HepG2 (cell line): ENCODE measurements at regions not wholly inside any gene's neighbourhood (a gene's known extent, or its start where the extent isn't known, plus 50 kb on each side); places are given as distances from the start of the nearest gene placed in this dataset.

Experiments used
- CBX1 ChIP-seq: IDR thresholded peaks from one replicate; pipeline ENCODE4 v1.6.1; 2016; ENCODE audit warnings: antibody characterized with exemption, low read depth
- GPN1 ChIP-seq: sonication (generic); formaldehyde crosslinking; IDR thresholded peaks from 2 replicates; pipeline ENCODE4 v1.5.1; 2020; ENCODE audit warnings: missing genetic modification reagents, borderline replicate concordance
- KLF11 ChIP-seq: IDR thresholded peaks from 2 replicates; pipeline ENCODE4 v1.6.1; 2016; ENCODE audit warnings: missing compliant biosample characterization
- KLF13 ChIP-seq: sonication (generic); formaldehyde crosslinking; IDR thresholded peaks from 2 replicates; pipeline ENCODE4 v1.4.0; 2020; ENCODE audit warnings: mild to moderate bottlenecking, missing genetic modification reagents
- MTA3 ChIP-seq: sonication (generic); formaldehyde crosslinking; IDR thresholded peaks from 2 replicates; pipeline ENCODE4 v1.4.0; 2020; ENCODE audit warnings: missing genetic modification reagents
- PAF1 ChIP-seq: IDR thresholded peaks from 2 replicates; pipeline ENCODE4 v1.6.1; 2016; ENCODE audit warnings: missing genetic modification reagents, missing compliant biosample characterization
- ZMAT3 ChIP-seq: sonication (generic); formaldehyde crosslinking; conservative IDR thresholded peaks from 2 replicates; pipeline ENCODE4 v1.7.0; 2021; ENCODE audit warnings: missing genetic modification reagents
- ZNF333 ChIP-seq: sonication (generic); formaldehyde crosslinking; IDR thresholded peaks from 2 replicates; pipeline ENCODE4 v1.4.0; 2020; ENCODE audit warnings: mild to moderate bottlenecking, missing genetic modification reagents, borderline replicate concordance
- ZNF850 ChIP-seq: sonication (generic); formaldehyde crosslinking; conservative IDR thresholded peaks from 2 replicates; pipeline ENCODE4 v1.9.0; 2021; ENCODE audit warnings: mild to moderate bottlenecking, missing genetic modification reagents
- TF ChIP-seq, protein P1 (sequence below): sonication (generic); formaldehyde crosslinking; IDR thresholded peaks from 2 replicates; pipeline ENCODE4 v1.8.0; 2022; ENCODE audit warnings: mild to moderate bottlenecking, missing genetic modification reagents; ENCODE audit not compliant: insufficient replicate concordance
- TF ChIP-seq, protein P2 (sequence below): sonication (generic); formaldehyde crosslinking; IDR thresholded peaks from 2 replicates; pipeline ENCODE4 v1.4.0; 2020; ENCODE audit warnings: low read depth, mild to moderate bottlenecking, missing genetic modification reagents
- TF ChIP-seq, protein P3 (sequence below): sonication (generic); formaldehyde crosslinking; IDR thresholded peaks from 2 replicates; pipeline ENCODE4 v1.9.0; 2021; ENCODE audit warnings: missing genetic modification reagents, mild to moderate bottlenecking, borderline replicate concordance
- TF ChIP-seq, protein P4 (sequence below): sonication (generic); formaldehyde crosslinking; IDR thresholded peaks from 2 replicates; pipeline ENCODE4 v1.4.0; 2020; ENCODE audit warnings: missing genetic modification reagents, mild to moderate bottlenecking, borderline replicate concordance
- TF ChIP-seq, protein P5 (sequence below): sonication (generic); formaldehyde crosslinking; IDR thresholded peaks from 2 replicates; pipeline ENCODE4 v1.8.1; 2023; ENCODE audit warnings: mild to moderate bottlenecking, missing genetic modification reagents
- TF ChIP-seq, protein P6 (sequence below): sonication (generic); formaldehyde crosslinking; IDR thresholded peaks from 2 replicates; pipeline ENCODE4 v1.9.0; 2022; ENCODE audit warnings: low read depth, missing genetic modification reagents
- TF ChIP-seq, protein P7 (sequence below): sonication (generic); formaldehyde crosslinking; IDR thresholded peaks from 2 replicates; pipeline ENCODE4 v1.5.1; 2020; ENCODE audit warnings: mild to moderate bottlenecking, missing genetic modification reagents, borderline replicate concordance

DNA sequence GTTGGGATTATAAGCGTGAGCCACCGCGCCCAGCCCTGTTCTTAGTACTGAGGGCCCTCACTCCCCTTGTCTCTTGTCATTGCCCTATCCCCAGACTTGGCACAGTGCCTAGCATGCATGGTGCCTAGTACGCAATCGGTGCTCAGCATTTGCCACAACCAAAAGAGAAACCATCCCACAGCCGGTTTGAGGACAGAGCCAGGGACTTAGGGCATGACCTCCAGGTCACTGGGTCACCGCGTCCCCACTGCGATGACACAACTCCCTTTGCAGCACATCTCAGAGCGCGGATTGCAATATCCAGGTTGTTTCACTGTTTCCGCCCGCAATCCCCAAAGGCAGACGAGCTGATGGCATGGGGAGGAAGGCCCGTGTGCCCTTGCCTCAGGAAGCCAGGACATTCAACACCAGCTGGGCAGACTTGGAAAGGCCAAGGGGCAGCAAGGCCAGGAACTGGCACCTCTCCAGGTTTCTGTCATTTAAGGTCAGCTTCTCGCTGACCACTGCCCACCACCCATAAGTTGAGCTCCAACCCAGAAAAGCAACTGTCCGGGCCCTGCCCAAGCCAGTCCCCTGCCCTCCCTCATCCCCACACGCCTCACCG lies 274.5 kb downstream of the MRTFB start (continued):
- no peak for TF ChIP-seq ZMAT3
- no peak for TF ChIP-seq MTA3 (CRISPR knock-in tag)
- no peak for TF ChIP-seq ZNF333
- TF ChIP-seq, protein P1, sequence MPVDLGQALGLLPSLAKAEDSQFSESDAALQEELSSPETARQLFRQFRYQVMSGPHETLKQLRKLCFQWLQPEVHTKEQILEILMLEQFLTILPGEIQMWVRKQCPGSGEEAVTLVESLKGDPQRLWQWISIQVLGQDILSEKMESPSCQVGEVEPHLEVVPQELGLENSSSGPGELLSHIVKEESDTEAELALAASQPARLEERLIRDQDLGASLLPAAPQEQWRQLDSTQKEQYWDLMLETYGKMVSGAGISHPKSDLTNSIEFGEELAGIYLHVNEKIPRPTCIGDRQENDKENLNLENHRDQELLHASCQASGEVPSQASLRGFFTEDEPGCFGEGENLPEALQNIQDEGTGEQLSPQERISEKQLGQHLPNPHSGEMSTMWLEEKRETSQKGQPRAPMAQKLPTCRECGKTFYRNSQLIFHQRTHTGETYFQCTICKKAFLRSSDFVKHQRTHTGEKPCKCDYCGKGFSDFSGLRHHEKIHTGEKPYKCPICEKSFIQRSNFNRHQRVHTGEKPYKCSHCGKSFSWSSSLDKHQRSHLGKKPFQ (CRISPR knock-in tag): no peak
- TF ChIP-seq, protein P2, sequence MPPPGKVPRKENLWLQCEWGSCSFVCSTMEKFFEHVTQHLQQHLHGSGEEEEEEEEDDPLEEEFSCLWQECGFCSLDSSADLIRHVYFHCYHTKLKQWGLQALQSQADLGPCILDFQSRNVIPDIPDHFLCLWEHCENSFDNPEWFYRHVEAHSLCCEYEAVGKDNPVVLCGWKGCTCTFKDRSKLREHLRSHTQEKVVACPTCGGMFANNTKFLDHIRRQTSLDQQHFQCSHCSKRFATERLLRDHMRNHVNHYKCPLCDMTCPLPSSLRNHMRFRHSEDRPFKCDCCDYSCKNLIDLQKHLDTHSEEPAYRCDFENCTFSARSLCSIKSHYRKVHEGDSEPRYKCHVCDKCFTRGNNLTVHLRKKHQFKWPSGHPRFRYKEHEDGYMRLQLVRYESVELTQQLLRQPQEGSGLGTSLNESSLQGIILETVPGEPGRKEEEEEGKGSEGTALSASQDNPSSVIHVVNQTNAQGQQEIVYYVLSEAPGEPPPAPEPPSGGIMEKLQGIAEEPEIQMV (CRISPR knock-in tag): no peak
- no peak for TF ChIP-seq CBX1
- TF ChIP-seq, protein P3, sequence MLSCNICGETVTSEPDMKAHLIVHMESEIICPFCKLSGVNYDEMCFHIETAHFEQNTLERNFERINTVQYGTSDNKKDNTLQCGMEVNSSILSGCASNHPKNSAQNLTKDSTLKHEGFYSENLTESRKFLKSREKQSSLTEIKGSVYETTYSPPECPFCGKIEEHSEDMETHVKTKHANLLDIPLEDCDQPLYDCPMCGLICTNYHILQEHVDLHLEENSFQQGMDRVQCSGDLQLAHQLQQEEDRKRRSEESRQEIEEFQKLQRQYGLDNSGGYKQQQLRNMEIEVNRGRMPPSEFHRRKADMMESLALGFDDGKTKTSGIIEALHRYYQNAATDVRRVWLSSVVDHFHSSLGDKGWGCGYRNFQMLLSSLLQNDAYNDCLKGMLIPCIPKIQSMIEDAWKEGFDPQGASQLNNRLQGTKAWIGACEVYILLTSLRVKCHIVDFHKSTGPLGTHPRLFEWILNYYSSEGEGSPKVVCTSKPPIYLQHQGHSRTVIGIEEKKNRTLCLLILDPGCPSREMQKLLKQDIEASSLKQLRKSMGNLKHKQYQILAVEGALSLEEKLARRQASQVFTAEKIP (CRISPR knock-in tag): no peak
- TF ChIP-seq, protein P4, sequence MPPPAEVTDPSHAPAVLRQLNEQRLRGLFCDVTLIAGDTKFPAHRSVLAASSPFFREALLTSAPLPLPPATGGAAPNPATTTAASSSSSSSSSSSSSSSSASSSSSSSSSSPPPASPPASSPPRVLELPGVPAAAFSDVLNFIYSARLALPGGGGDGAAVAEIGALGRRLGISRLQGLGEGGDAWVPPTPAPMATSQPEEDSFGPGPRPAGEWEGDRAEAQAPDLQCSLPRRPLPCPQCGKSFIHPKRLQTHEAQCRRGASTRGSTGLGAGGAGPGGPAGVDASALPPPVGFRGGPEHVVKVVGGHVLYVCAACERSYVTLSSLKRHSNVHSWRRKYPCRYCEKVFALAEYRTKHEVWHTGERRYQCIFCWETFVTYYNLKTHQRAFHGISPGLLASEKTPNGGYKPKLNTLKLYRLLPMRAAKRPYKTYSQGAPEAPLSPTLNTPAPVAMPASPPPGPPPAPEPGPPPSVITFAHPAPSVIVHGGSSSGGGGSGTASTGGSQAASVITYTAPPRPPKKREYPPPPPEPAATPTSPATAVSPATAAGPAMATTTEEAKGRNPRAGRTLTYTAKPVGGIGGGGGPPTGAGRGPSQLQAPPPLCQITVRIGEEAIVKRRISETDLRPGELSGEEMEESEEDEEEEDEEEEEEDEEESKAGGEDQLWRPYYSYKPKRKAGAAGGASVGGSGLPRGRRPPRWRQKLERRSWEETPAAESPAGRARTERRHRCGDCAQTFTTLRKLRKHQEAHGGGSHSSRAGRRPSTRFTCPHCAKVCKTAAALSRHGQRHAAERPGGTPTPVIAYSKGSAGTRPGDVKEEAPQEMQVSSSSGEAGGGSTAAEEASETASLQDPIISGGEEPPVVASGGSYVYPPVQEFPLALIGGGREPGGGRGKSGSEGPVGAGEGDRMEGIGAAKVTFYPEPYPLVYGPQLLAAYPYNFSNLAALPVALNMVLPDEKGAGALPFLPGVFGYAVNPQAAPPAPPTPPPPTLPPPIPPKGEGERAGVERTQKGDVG (CRISPR knock-in tag): 0 out of 2 replicates have a peak, but pooled peaks have one; percentile 53
- TF ChIP-seq ZNF850 (CRISPR knock-in tag): no peak
- TF ChIP-seq PAF1 (CRISPR knock-in tag): no peak
- TF ChIP-seq, protein P5, sequence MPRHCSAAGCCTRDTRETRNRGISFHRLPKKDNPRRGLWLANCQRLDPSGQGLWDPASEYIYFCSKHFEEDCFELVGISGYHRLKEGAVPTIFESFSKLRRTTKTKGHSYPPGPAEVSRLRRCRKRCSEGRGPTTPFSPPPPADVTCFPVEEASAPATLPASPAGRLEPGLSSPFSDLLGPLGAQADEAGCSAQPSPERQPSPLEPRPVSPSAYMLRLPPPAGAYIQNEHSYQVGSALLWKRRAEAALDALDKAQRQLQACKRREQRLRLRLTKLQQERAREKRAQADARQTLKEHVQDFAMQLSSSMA: no peak
- TF ChIP-seq, protein P6, sequence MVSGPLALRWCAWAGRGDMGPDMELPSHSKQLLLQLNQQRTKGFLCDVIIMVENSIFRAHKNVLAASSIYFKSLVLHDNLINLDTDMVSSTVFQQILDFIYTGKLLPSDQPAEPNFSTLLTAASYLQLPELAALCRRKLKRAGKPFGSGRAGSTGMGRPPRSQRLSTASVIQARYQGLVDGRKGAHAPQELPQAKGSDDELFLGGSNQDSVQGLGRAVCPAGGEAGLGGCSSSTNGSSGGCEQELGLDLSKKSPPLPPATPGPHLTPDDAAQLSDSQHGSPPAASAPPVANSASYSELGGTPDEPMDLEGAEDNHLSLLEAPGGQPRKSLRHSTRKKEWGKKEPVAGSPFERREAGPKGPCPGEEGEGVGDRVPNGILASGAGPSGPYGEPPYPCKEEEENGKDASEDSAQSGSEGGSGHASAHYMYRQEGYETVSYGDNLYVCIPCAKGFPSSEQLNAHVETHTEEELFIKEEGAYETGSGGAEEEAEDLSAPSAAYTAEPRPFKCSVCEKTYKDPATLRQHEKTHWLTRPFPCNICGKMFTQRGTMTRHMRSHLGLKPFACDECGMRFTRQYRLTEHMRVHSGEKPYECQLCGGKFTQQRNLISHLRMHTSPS (CRISPR knock-in tag): peak; percentile 85; the same call in 1 of the 2 replicates
- 0 out of 2 replicates have a peak, but pooled peaks have one; percentile 52 for TF ChIP-seq KLF13 (CRISPR knock-in tag)
- TF ChIP-seq, protein P7, sequence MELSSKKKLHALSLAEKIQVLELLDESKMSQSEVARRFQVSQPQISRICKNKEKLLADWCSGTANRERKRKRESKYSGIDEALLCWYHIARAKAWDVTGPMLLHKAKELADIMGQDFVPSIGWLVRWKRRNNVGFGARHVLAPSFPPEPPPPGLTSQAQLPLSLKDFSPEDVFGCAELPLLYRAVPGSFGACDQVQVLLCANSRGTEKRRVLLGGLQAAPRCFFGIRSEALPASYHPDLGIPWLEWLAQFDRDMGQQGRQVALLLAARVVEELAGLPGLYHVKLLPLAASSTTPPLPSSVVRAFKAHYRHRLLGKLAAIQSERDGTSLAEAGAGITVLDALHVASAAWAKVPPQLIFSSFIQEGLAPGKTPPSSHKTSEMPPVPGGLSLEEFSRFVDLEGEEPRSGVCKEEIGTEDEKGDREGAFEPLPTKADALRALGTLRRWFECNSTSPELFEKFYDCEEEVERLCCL: no peak
- TF ChIP-seq KLF11 (CRISPR knock-in tag): no peak
- TF ChIP-seq GPN1 (CRISPR knock-in tag): no peak
